ENCODE measurements at regions not wholly inside any gene's neighbourhood (a gene's known extent, or its start where the extent isn't known, plus 50 kb on each side); places are given as distances from the start of the nearest gene placed in this dataset.

- H3K4me1 ChIP-seq (ENCODE audit: low read depth, poor library complexity, severe bottlenecking), result no peaks in the 10 kb centered on the region
- TF ChIP-seq, protein P1, sequence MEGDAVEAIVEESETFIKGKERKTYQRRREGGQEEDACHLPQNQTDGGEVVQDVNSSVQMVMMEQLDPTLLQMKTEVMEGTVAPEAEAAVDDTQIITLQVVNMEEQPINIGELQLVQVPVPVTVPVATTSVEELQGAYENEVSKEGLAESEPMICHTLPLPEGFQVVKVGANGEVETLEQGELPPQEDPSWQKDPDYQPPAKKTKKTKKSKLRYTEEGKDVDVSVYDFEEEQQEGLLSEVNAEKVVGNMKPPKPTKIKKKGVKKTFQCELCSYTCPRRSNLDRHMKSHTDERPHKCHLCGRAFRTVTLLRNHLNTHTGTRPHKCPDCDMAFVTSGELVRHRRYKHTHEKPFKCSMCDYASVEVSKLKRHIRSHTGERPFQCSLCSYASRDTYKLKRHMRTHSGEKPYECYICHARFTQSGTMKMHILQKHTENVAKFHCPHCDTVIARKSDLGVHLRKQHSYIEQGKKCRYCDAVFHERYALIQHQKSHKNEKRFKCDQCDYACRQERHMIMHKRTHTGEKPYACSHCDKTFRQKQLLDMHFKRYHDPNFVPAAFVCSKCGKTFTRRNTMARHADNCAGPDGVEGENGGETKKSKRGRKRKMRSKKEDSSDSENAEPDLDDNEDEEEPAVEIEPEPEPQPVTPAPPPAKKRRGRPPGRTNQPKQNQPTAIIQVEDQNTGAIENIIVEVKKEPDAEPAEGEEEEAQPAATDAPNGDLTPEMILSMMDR (conservative IDR thresholded peaks at IDR 0.05; ENCODE audit: low read depth, low read length), result no peak
- no peak overlapping the region for H3K4me2 ChIP-seq
- no peak overlapping the region for H3K4me3 ChIP-seq (IDR thresholded peaks at IDR 0.05; ENCODE audit: insufficient read depth, low read depth, low read length)
- no peaks in the 10 kb centered on the region for H3K36me3 ChIP-seq (ENCODE audit: insufficient read depth)
- no peak overlapping the region for H3K27ac ChIP-seq
- no peaks in the 10 kb centered on the region for H3K27me3 ChIP-seq (ENCODE audit: insufficient read depth, low read depth)
- H2AFZ ChIP-seq (ENCODE audit: low read depth), result no peak overlapping the region
- no peak overlapping the region for H3K9ac ChIP-seq
- H4K20me1 ChIP-seq (ENCODE audit: insufficient read depth), result no peaks in the 10 kb centered on the region
- no peaks in the 10 kb centered on the region for H3K79me2 ChIP-seq (ENCODE audit: insufficient read depth, low read depth)
Measured at GRCh38 chr13:108034909-108035410, 180.4 kb downstream of the LIG4 start.

DNA sequence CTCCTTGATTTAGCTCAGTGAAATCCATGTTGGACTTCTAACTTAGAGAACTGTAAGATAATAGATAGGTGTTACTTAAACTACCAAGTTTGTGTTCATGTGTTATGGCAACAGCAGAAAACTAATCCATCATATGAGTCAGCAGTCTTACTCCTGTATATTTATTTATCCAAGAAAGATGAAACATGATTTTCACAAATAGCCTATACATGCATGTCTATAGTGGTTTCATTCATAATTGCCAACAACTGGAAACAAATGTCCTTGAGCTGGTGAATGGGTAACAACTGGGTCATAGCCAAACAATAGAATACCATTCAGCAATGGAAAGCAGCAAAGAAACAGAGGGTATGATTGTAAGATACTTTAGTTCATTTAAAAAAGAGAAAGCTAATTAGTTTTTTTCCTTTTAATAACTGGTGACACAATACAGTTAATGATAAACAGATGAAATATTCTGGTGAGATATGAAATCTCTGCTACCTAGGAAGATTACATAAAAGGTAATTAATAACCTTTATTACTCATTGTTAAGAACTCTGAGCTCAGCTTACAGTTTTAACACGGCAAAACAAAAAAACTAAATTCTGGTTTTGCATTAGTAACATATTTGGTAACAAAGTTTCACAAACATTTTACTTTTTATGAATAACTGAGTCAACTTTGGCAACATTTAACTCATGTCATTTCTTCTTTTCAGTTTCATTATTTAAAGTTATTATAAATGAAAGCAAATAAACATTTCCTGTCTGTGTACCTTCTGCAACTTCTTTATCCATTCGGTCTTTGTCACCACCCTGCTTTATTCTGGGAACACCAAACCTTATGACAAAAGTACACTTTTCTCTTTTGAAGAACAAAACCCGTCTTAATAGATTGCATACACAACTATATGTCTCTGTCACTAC is 181.3 kb downstream of the LIG4 start:
- Histone ChIP-seq H3K36me3 (ENCODE audit: insufficient read depth) (no peaks in the 10 kb centered on the region), H3K4me1 (ENCODE audit: low read depth, poor library complexity, severe bottlenecking) (no peaks in the 10 kb centered on the region), H3K9ac (no peak overlapping the region), H3K27ac (no peak overlapping the region), H3K79me2 (ENCODE audit: insufficient read depth, low read depth) (no peaks in the 10 kb centered on the region), H2AFZ (ENCODE audit: low read depth) (no peak overlapping the region), H3K27me3 (ENCODE audit: insufficient read depth, low read depth) (no peaks in the 10 kb centered on the region), H3K4me3 (IDR thresholded peaks at IDR 0.05; ENCODE audit: insufficient read depth, low read depth, low read length) (no peak overlapping the region), H3K4me2 (no peak overlapping the region), H4K20me1 (ENCODE audit: insufficient read depth) (no peaks in the 10 kb centered on the region)
- TF ChIP-seq, protein P1 (conservative IDR thresholded peaks at IDR 0.05; ENCODE audit: low read depth, low read length), result no peak

GRCh38 chr13:108031865-108032264 is 183.5 kb downstream of the LIG4 start:
- no peaks in the 10 kb centered on the region for H3K79me2 ChIP-seq (ENCODE audit: insufficient read depth, low read depth)
- no peaks in the 10 kb centered on the region for H4K20me1 ChIP-seq (ENCODE audit: insufficient read depth)
- no peak overlapping the region for H3K27ac ChIP-seq
- TF ChIP-seq, protein P1 (conservative IDR thresholded peaks at IDR 0.05; ENCODE audit: low read depth, low read length), result no peak
- H3K9ac ChIP-seq, result no peak overlapping the region
- no peaks in the 10 kb centered on the region for H3K27me3 ChIP-seq (ENCODE audit: insufficient read depth, low read depth)
- no peak overlapping the region for H2AFZ ChIP-seq (ENCODE audit: low read depth)
- H3K4me1 ChIP-seq (ENCODE audit: low read depth, poor library complexity, severe bottlenecking), result no peaks in the 10 kb centered on the region
- H3K4me3 ChIP-seq (IDR thresholded peaks at IDR 0.05; ENCODE audit: insufficient read depth, low read depth, low read length), result no peak overlapping the region
- no peaks in the 10 kb centered on the region for H3K36me3 ChIP-seq (ENCODE audit: insufficient read depth)
- no peak overlapping the region for H3K4me2 ChIP-seq

DNA sequence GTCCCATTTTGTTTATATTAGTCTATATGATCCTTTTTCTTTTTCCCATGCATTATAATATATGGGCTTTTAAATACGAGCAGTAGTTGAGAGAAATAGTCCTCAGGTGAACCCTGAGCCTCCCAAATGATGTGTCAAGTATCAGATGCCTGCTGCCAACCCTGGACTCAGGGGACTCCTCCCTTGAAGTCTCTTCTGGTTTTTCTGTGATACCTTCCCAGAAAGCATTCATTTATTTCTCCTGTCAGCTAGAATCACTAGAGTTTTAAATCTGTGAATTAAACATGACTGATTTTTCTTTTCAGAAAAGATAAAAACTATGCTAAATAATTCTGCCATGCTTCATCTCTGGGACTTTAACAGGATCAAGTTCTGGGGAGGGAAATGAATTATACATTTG is 184.6 kb downstream of the LIG4 start:
- no peak overlapping the region for H3K4me3 ChIP-seq (IDR thresholded peaks at IDR 0.05; ENCODE audit: insufficient read depth, low read depth, low read length)
- H4K20me1 ChIP-seq (ENCODE audit: insufficient read depth), result no peaks in the 10 kb centered on the region
- no peak overlapping the region for H3K9ac ChIP-seq
- H3K79me2 ChIP-seq (ENCODE audit: insufficient read depth, low read depth), result no peaks in the 10 kb centered on the region
- H3K4me1 ChIP-seq (ENCODE audit: low read depth, poor library complexity, severe bottlenecking), result no peaks in the 10 kb centered on the region
- no peak overlapping the region for H3K27ac ChIP-seq
- TF ChIP-seq, protein P1 (conservative IDR thresholded peaks at IDR 0.05; ENCODE audit: low read depth, low read length), result no peak
- no peak overlapping the region for H2AFZ ChIP-seq (ENCODE audit: low read depth)
- H3K4me2 ChIP-seq, result no peak overlapping the region
- no peaks in the 10 kb centered on the region for H3K27me3 ChIP-seq (ENCODE audit: insufficient read depth, low read depth)
- no peaks in the 10 kb centered on the region for H3K36me3 ChIP-seq (ENCODE audit: insufficient read depth)

All from KMS-11 (cell line).